ENCODE measurements at regions not wholly inside any gene's neighbourhood (a gene's known extent, or its start where the extent isn't known, plus 50 kb on each side); places are given as distances from the start of the nearest gene placed in this dataset.

DNA sequence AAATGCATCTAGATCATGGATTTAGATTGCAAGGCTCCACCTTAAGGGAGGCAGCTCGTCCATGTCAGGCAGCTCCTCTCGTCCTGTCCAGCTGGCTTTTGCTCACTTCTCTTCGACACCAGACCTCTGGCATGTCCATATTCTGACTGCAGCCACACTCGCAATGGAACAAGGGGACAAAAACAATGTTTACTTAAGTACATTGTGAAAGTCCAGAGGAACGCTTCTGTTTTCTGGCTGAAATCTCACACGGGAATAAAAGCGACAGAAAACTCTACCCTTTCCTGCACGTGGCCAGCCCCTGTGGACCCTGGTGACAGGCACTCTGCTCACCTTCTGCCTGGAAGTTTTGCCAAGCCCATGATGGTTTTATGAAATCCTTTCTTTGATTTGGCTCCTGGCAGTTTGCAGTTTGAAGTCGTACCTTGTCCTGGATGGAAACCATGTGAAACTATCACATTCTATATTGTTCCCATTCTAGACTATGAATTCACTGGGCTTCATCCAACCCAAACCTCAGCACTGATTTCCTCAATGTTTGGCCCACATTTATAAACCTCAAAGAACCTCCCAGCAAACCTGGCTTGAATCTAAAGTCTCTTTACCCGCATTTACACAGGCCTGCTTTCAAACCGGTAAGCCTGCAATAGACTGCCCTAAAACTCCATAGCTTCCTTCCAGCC, 134.3 kb upstream of the PIEZO2 start:
- Histone ChIP-seq H3K27me3 (replicated peaks) (no peaks in the 10 kb centered on the region), H3K4me3 (ENCODE audit: low read depth, low read length) (no peak overlapping the region), H3K36me3 (replicated peaks) (no peaks in the 10 kb centered on the region), H3K27ac (no peak overlapping the region)
- no peak for TF ChIP-seq CTCF (IDR thresholded peaks at IDR 0.05; ENCODE audit: low read depth, low read length, missing control alignments)
- DNase-seq: no peak
- in situ Hi-C loops (cut with HindIII; ENCODE audit: low pct_ligation_motif_present, low sequenced_read_pairs): no loop called here

DNA sequence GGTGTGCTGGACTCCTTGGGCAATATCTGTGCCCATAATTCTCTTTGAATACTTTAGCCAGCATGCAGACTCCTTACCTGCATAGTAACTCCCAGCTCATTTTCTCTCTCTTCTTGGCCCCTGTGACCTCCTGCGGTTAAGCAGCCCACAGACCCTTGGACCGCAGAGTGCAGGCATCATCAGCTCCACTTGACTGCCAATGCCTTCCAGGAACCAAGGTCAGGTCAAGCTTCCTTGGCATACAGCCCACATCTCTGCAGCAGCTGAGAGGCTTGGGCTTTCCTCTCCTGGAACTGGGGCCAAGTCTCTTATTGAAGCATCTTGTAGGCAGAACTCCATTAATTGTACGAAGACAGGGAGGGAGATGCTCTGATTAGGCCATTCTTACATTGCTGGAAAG, 130.1 kb upstream of the PIEZO2 start:
- Histone ChIP-seq H3K27me3 (replicated peaks) (no peaks in the 10 kb centered on the region), H3K36me3 (replicated peaks) (no peaks in the 10 kb centered on the region), H3K4me3 (ENCODE audit: low read depth, low read length) (no peak overlapping the region), H3K27ac (no peak overlapping the region)
- no peak for DNase-seq
- no peak for TF ChIP-seq CTCF (IDR thresholded peaks at IDR 0.05; ENCODE audit: low read depth, low read length, missing control alignments)
- in situ Hi-C loops (cut with HindIII; ENCODE audit: low pct_ligation_motif_present, low sequenced_read_pairs): no loop called here

GRCh38 chr18:11276678-11277077, 127.3 kb upstream of the PIEZO2 start:
- in situ Hi-C loops (cut with HindIII; ENCODE audit: low pct_ligation_motif_present, low sequenced_read_pairs): no loop called here
- no peak for DNase-seq
- H3K36me3 ChIP-seq (replicated peaks): no peaks in the 10 kb centered on the region
- no peak for TF ChIP-seq CTCF (IDR thresholded peaks at IDR 0.05; ENCODE audit: low read depth, low read length, missing control alignments)
- no peak overlapping the region for H3K4me3 ChIP-seq (ENCODE audit: low read depth, low read length)
- no peaks in the 10 kb centered on the region for H3K27me3 ChIP-seq (replicated peaks)
- H3K27ac ChIP-seq: no peak overlapping the region

- in situ Hi-C loops (cut with HindIII; ENCODE audit: low pct_ligation_motif_present, low sequenced_read_pairs): no loop called here
- no peaks in the 10 kb centered on the region for H3K36me3 ChIP-seq (replicated peaks)
- no peak overlapping the region for H3K27ac ChIP-seq
- no peaks in the 10 kb centered on the region for H3K27me3 ChIP-seq (replicated peaks)
- TF ChIP-seq CTCF (IDR thresholded peaks at IDR 0.05; ENCODE audit: low read depth, low read length, missing control alignments): no peak
- no peak overlapping the region for H3K4me3 ChIP-seq (ENCODE audit: low read depth, low read length)
- no peak for DNase-seq
These were observed 124.9 kb upstream of the PIEZO2 start for GRCh38 chr18:11274144-11274794.

DNA sequence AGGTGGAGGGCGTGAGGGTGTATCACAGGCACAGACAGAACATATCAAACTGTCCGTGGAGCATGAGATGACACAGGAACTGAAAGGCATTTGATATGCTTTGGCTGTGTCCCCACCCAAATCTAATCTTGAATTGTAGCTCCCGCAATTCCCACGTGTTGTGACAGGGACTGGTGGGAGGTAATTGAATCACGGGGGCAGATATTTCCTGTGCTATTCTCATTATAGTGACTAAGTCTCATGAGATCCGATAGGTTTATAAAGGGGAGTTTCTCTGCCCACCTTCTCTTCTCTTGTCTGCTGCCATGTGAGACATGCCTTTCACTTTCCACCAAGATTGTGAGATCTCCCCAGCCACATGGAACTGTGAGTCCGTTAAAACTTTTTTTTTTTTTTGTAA, 123.1 kb upstream of the PIEZO2 start:
- in situ Hi-C loops (cut with HindIII; ENCODE audit: low pct_ligation_motif_present, low sequenced_read_pairs): no loop called here
- DNase-seq: no peak
- no peak for TF ChIP-seq CTCF (IDR thresholded peaks at IDR 0.05; ENCODE audit: low read depth, low read length, missing control alignments)

More for the DNA sequence above, 123.1 kb upstream of the PIEZO2 start:
- Histone ChIP-seq H3K27me3 (replicated peaks) (no peaks in the 10 kb centered on the region), H3K4me3 (ENCODE audit: low read depth, low read length) (no peak overlapping the region), H3K27ac (no peak overlapping the region), H3K36me3 (replicated peaks) (no peaks in the 10 kb centered on the region)
